ENCODE measurements at regions not wholly inside any gene's neighbourhood (a gene's known extent, or its start where the extent isn't known, plus 50 kb on each side); places are given as distances from the start of the nearest gene placed in this dataset.
A peak's percentile ranks its signal among the peaks of the same experiment; 100 is the strongest.

- H3K27me3 Mint-ChIP-seq (ENCODE audit: unreplicated experiment): no peaks in the 10 kb centered on the region
- no peak for DNase-seq
- no peaks in the 10 kb centered on the region for H3K36me3 Mint-ChIP-seq (ENCODE audit: unreplicated experiment)
- no peak overlapping the region for H3K4me3 Mint-ChIP-seq (ENCODE audit: unreplicated experiment)
- peaks cover 5% of the 10 kb centered on the region for H3K9me3 Mint-ChIP-seq (ENCODE audit: unreplicated experiment)
- TF ChIP-seq CTCF (IDR thresholded peaks at IDR 0.05; ENCODE audit: partially characterized antibody, unreplicated experiment): no peak
- no peaks in the 10 kb centered on the region for H3K4me1 Mint-ChIP-seq (ENCODE audit: low read depth, unreplicated experiment)
- no peak overlapping the region for H3K27ac Mint-ChIP-seq (ENCODE audit: unreplicated experiment)
Observed at GRCh38 chr20:60838297-60838696, 413.8 kb upstream of the CDH4 start.

- H3K27me3 Mint-ChIP-seq (ENCODE audit: unreplicated experiment): no peaks in the 10 kb centered on the region
- no peaks in the 10 kb centered on the region for H3K36me3 Mint-ChIP-seq (ENCODE audit: unreplicated experiment)
- no peak for TF ChIP-seq CTCF (IDR thresholded peaks at IDR 0.05; ENCODE audit: partially characterized antibody, unreplicated experiment)
- H3K9me3 Mint-ChIP-seq (ENCODE audit: unreplicated experiment): peaks cover 3% of the 10 kb centered on the region
- DNase-seq: no peak
- H3K4me3 Mint-ChIP-seq (ENCODE audit: unreplicated experiment): no peak overlapping the region
- no peaks in the 10 kb centered on the region for H3K4me1 Mint-ChIP-seq (ENCODE audit: low read depth, unreplicated experiment)
- no peak overlapping the region for H3K27ac Mint-ChIP-seq (ENCODE audit: unreplicated experiment)
Observed at GRCh38 chr20:60840971-60841370, 411.1 kb upstream of the CDH4 start.

- Mint-ChIP-seq H3K9me3 (ENCODE audit: unreplicated experiment) (no peaks in the 10 kb centered on the region), H3K27me3 (ENCODE audit: unreplicated experiment) (peaks cover 4% of the 10 kb centered on the region), H3K4me1 (ENCODE audit: low read depth, unreplicated experiment) (no peaks in the 10 kb centered on the region), H3K27ac (ENCODE audit: unreplicated experiment) (no peak overlapping the region), H3K36me3 (ENCODE audit: unreplicated experiment) (no peaks in the 10 kb centered on the region), H3K4me3 (ENCODE audit: unreplicated experiment) (no peak overlapping the region)
- TF ChIP-seq CTCF (IDR thresholded peaks at IDR 0.05; ENCODE audit: partially characterized antibody, unreplicated experiment): no peak
- no peak for DNase-seq
Observed at GRCh38 chr20:60845146-60845545, 406.9 kb upstream of the CDH4 start.

- H3K27ac Mint-ChIP-seq (ENCODE audit: unreplicated experiment): no peak overlapping the region
- peaks cover 2% of the 10 kb centered on the region for H3K9me3 Mint-ChIP-seq (ENCODE audit: unreplicated experiment)
- TF ChIP-seq CTCF (IDR thresholded peaks at IDR 0.05; ENCODE audit: partially characterized antibody, unreplicated experiment): peak; percentile 72
- H3K4me3 Mint-ChIP-seq (ENCODE audit: unreplicated experiment): no peak overlapping the region
- H3K27me3 Mint-ChIP-seq (ENCODE audit: unreplicated experiment): peaks cover 6% of the 10 kb centered on the region
- peaks cover 4% of the 10 kb centered on the region for H3K36me3 Mint-ChIP-seq (ENCODE audit: unreplicated experiment)
- H3K4me1 Mint-ChIP-seq (ENCODE audit: low read depth, unreplicated experiment): no peaks in the 10 kb centered on the region
- peak; percentile 66 for DNase-seq
Observed at GRCh38 chr20:60851826-60852704, 400.0 kb upstream of the CDH4 start.

- Mint-ChIP-seq H3K36me3 (ENCODE audit: unreplicated experiment) (peaks cover 4% of the 10 kb centered on the region), H3K27me3 (ENCODE audit: unreplicated experiment) (peaks cover 2% of the 10 kb centered on the region), H3K27ac (ENCODE audit: unreplicated experiment) (no peak overlapping the region), H3K9me3 (ENCODE audit: unreplicated experiment) (peaks cover 2% of the 10 kb centered on the region), H3K4me1 (ENCODE audit: low read depth, unreplicated experiment) (no peaks in the 10 kb centered on the region), H3K4me3 (ENCODE audit: unreplicated experiment) (no peak overlapping the region)
- no peak for DNase-seq
- TF ChIP-seq CTCF (IDR thresholded peaks at IDR 0.05; ENCODE audit: partially characterized antibody, unreplicated experiment): no peak
Observed at GRCh38 chr20:60857708-60858107, 394.4 kb upstream of the CDH4 start.
